ENCODE measurements at regions not wholly inside any gene's neighbourhood (a gene's known extent, or its start where the extent isn't known, plus 50 kb on each side); places are given as distances from the start of the nearest gene placed in this dataset.

DNA sequence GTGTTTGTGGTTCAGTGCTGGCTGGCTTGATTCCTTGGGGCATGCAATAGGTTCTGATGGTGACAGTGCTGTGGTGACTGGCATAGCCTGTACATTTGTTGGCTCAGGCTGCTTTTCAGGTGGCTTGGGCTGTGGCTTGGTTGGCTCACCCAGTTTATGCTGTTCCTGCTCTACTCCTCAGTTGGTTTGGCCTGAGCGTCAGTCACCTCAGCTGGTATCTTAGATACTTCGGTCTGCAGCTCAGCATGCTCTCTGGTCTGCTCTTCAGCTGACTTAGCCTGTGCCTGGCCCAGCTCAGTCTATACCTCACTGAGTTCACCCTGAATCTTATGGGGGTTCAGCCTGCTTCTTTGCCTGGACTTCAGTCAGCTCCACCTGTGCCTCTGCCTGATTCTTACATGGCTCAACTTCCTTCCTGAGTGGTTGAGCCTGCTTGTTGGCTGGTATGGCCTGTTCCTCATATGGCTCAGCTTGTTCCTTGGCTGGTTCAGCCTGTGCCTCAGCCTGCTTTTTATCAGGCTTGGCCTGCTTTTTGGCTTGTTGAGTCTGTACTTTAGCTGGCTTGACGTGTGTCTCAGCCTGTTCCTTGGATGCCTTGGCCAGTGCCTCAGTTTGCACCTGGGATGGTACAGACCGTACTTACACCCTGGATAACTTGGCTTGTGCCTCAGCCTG is 170.6 kb downstream of the MSN start:
- no peak for FAIRE-seq
- Histone ChIP-seq H3K79me2 (ENCODE audit: control insufficient read depth, insufficient read depth, low read length) (no peaks in the 10 kb centered on the region), H3K27ac (ENCODE audit: insufficient read depth, low read depth, low read length) (no peak overlapping the region), H3K9me1 (replicated peaks; ENCODE audit: control insufficient read depth, extremely low read depth, insufficient read depth, low read length) (no peaks in the 10 kb centered on the region), H3K4me2 (ENCODE audit: insufficient read depth, low read length) (no peak overlapping the region), H4K20me1 (replicated peaks; ENCODE audit: control insufficient read depth, extremely low read depth, insufficient read depth, low read length) (no peaks in the 10 kb centered on the region), H3K27me3 (ENCODE audit: control insufficient read depth in 2 of 2, insufficient read depth in 2 of 2, low read length in 2 of 2) (no peaks in the 10 kb centered on the region), H3K4me3 (replicated peaks in 1 of 3; ENCODE audit: insufficient read depth in 1 of 3, low read depth in 1 of 3, low read length in 3 of 3) (no peak overlapping the region), H3K9ac (replicated peaks; ENCODE audit: extremely low read depth, insufficient read depth, low read length) (no peak overlapping the region), H2AFZ (ENCODE audit: low read depth, low read length) (no peak overlapping the region), H3K4me1 (ENCODE audit: control insufficient read depth, extremely low read depth, insufficient read depth, low read length) (no peaks in the 10 kb centered on the region), H3K9me3 (replicated peaks; ENCODE audit: control insufficient read depth, insufficient read depth, low read length) (no peaks in the 10 kb centered on the region), H3K36me3 (ENCODE audit: control insufficient read depth in 2 of 2, extremely low read depth in 1 of 2, insufficient read depth in 2 of 2, low read length in 2 of 2) (no peaks in the 10 kb centered on the region)
- ChIA-PET CTCF (no interaction called here), POLR2A (no interaction called here)
- no TSS peak for BruUV-seq (replicated peaks)
- no peak for TF ChIP-seq GATA2 (IDR thresholded peaks at IDR 0.05; ENCODE audit: insufficient read depth, insufficient read length, low read depth, low read length)
- TF ChIP-seq JUN (IDR thresholded peaks at IDR 0.05; ENCODE audit: borderline replicate concordance, insufficient read depth, insufficient read length, low read depth): no peak
- TF ChIP-seq FOS (IDR thresholded peaks at IDR 0.05; ENCODE audit: borderline replicate concordance, insufficient read depth, low read length): no peak
- TF ChIP-seq EZH2 (IDR thresholded peaks at IDR 0.05; ENCODE audit: borderline replicate concordance, low read depth, low read length, severe bottlenecking): no peak
- TF ChIP-seq, protein P1, sequence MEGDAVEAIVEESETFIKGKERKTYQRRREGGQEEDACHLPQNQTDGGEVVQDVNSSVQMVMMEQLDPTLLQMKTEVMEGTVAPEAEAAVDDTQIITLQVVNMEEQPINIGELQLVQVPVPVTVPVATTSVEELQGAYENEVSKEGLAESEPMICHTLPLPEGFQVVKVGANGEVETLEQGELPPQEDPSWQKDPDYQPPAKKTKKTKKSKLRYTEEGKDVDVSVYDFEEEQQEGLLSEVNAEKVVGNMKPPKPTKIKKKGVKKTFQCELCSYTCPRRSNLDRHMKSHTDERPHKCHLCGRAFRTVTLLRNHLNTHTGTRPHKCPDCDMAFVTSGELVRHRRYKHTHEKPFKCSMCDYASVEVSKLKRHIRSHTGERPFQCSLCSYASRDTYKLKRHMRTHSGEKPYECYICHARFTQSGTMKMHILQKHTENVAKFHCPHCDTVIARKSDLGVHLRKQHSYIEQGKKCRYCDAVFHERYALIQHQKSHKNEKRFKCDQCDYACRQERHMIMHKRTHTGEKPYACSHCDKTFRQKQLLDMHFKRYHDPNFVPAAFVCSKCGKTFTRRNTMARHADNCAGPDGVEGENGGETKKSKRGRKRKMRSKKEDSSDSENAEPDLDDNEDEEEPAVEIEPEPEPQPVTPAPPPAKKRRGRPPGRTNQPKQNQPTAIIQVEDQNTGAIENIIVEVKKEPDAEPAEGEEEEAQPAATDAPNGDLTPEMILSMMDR (IDR thresholded peaks at IDR 0.05; ENCODE audit: extremely low read depth in 1 of 2, insufficient read depth in 1 of 2, low read depth in 1 of 2, low read length in 2 of 2): no peak
- TF ChIP-seq POLR2AphosphoS5 (IDR thresholded peaks at IDR 0.05; ENCODE audit: insufficient read depth, low read depth, low read length): no peak
- TF ChIP-seq POLR2A (IDR thresholded peaks at IDR 0.05; ENCODE audit: low read depth, low read length): no peak
- DNase-seq (ENCODE audit: low read depth, low spot score): no peak
- dilution Hi-C loops (cut with MboI; ENCODE audit: extremely low pct_ligation_motif_present, low sequenced_read_pairs) (no loop called here), intact Hi-C loops (cut with micrococcal nuclease) (no loop called here)
